Activated CD4-positive, alpha-beta T cell treated with anti-CD3 and anti-CD28 coated beads, Interleukin-2, amount 50 U/mL, for 48 hours (primary cell): ENCODE measurements at regions not wholly inside any gene's neighbourhood (a gene's known extent, or its start where the extent isn't known, plus 50 kb on each side); places are given as distances from the start of the nearest gene placed in this dataset.

ENCODE experiments used
- DNase-seq, 2 experiments: peaks; one replicate each; pipeline ENCODE4 v3.0.0-alpha.2; 2020

DNA sequence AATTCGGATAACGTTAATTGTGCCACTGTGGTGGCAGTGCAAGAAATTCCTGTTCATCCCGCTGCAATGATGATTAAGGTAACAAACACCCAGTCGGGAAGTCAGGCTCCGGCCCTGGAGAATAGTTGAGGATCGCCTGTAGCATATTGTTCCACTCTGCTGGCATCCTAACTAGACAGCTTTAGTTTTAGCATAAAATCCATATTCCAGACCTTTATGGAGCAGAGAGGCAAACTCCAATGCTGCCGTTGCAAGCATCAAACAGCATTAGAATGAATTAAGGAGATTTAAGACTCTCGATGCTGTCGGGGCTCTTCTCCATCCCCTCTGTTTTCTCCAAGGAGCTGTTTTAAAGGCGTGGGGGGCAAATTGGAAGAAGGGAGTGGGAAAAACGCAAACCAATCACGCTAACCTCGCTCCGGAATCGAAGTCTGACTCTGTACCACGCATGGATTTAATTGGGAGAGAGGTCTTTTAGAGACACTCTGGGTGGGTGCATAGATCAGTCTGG is 660.4 kb downstream of the VRK1 start:
- no peak for DNase-seq

DNA sequence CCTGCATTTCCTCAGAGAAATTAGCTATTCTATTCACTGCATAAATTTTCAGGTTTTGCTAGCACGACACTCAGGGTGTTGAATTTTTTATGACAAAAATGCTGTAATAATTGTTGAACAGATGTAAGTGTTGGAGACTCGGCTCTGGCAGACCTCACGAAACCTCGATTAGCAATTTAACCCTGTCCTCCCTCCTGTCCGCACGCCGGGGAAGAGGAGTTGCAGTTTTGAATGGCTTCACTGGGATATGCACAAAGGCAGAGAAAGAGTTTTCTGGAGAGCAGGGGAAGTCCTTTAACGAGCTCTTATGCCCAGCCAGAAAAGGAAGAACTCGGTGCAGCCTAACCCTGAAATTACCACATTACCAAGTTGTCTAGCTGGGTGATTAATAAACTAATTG is 661.1 kb downstream of the VRK1 start:
- no peak for DNase-seq

DNA sequence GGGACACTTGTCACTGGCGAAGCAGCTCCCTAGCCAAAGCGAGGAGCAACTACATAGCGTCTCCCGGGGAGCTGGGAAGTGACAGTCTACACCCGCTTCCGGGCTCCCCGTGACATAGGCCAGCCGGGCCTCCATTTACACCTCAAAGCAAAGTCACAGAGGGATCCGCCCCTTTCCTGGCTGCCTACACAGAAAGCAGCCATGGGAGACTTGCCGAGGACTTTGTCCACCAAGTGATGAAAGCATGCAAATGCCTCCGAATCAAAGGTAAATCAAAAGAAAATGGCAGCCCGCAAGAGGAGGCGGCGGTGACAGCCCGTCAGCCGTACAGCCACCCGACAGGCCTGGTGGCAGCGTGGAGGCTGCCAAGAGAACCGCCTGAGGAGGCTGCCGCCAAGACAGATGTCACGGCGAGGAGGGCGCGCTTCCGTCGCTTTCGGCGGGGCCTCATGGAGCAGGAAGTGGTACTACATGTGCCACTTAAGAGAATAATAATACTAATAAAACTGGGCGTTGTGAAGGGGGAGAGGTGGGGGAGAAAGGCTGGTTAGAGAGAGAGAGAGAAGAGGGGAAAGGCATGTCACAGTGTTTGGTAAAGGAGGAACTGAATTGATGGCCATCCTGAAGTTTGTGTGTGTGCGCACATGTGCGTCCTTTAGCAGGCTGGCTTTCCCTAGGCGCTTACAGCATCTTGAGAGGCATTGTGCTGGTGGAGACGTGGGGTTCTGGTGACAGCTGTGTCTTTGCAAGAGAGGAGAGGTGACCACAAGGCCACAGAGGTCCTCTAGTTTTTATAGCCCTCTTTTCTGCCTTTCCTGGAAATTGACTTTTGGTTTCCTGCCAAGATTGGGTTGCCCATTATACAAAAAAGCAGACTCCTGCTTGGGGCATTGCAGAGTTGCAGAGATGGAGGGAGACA is 661.7 kb downstream of the VRK1 start:
- peak; percentile 82 to 87 for DNase-seq

DNA sequence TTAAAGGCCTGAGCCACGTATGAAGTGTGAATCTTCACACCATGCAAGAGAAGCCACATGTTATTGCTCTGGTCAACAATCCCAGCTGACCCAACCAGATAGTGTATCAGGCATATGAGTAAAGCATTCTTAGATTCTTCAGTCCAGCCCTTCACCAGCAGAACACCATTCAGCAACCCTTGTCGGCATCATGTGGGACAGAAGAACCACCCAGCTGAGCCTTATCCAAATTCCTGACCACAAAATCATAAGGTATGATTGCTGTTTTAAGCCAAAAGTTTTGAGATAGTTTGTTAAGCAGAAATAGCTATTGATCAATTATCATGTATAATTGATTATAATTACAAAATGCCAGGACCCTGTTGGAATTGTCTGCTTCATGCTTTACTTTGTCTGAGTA is 664.9 kb downstream of the VRK1 start:
- DNase-seq = no peak

DNA sequence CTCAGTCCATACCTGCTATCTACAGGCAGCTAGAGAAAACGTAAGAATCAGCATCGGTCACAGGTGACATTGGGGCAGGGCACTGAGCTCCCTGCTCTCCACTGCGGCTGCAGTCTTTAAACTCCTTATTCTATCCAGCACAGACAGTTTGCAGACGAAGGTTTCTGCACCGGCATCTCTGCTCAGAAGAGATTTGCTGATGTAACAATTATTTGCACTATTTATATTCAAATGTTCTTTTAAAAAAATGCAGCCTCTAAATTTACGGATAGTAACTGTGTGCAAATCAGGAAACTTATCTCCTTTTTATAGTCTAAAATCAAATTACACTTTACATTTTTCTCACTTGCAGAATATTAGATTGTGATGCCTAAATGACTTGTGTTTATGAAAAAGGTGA is 671.0 kb downstream of the VRK1 start:
- no peak for DNase-seq

DNA sequence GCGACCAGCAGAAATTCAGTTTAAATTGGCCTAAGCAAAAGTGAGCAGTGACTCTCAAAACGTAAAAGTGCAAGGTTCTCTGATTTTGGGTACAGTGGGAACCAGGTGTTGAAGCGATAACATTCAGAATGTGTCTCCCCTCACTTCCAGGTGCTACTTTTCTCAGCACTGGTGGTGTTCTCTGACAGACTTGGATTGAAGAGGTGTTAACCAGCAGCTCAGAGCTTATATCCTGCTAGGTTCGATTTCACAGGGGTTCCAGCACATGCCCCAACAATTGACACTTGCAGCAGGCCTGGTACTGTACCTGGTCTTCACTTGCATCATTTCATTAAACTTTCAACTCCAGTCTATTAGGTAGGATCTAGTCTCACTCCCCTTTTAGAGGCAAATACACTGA is 680.2 kb downstream of the VRK1 start:
- no peak for DNase-seq

DNA sequence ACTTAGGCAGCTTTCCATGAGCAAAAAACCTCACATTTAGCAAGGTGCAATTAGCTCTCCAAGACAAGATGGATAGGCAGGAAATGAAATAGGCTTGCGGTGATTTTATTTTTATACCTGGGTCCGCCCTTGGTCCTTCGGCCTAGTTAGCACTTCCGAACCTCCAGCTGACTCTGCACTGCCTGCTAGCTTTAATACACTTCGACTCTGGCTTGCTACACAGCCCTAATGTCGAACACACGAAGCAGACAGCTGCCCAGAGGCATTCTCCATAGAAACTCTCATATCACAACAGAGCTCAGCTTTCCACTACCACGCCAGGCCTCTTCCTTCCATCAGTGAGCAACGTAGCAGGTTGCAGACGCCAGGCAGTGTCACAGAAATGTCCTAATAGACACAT is 688.0 kb downstream of the VRK1 start:
- no peak for DNase-seq

DNA sequence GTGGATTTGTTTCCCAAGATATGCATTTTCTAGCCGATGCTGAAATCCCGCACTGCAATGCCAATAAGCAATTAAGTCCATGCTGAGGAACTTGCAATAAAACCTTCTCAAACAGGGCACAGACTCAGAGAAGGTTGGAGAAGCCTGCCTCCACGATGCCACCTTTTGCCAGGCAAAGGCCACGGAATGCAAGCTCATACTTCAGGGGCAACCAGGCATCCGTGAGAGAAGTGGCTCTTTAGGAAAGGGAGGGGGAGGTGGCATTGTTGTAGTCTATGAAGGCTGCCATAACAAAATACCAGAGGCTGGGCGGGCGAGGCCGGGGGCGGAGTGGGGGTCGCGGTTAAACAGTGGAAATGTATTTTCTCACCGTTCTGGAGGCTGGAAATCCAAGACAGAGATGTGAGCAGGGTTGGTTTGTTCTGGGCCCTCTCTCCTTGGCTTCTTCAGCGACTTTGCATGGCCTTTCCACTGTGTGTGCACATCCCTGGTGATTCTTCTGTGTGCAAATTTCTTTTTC is 689.5 kb downstream of the VRK1 start:
- no peak for DNase-seq

DNA sequence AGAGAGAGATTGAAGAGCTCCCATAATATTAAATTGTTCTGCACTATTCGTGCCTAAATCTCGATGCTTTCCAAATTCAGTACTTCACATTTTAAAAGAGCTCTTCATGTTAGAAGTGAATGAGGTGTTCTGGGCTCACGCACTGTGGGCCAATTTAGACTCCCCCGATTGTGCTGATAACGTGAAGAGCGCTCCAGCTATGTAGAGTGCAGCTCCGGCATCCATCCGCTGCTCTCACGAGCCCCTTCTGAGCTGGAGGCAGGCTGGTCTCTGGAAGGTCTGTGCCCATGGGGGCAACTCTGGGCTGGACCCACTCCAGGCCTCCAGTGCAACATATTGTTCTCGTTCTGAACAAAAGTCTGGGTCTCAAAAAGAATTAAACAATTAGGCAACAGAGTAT is 692.6 kb downstream of the VRK1 start:
- no peak for DNase-seq

DNA sequence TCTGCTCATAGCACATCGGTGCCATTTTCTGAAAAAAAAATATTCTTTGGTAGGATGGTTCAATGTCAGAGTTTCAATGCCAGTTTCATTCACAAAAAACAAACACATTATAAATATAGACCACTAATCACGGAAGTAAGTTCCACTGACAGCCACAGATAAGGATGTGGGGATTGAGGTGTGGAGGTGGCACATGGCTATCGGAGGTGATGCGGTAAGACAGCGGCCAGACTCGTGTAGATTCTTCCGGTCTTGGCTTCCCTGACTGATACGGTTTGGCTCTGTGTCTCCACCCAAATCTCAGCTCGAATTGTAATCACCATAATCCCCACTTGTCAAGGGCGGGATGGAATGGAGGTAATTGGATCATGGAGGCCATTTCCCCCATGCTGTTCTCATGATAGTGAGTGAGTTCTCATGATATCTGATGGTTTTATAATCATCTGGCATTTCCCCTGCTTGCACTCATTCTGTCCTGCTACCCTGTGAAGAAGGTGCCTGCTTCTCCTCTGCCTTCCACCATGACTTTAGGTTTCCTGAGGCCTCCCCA is 693.4 kb downstream of the VRK1 start:
- no peak for DNase-seq

DNA sequence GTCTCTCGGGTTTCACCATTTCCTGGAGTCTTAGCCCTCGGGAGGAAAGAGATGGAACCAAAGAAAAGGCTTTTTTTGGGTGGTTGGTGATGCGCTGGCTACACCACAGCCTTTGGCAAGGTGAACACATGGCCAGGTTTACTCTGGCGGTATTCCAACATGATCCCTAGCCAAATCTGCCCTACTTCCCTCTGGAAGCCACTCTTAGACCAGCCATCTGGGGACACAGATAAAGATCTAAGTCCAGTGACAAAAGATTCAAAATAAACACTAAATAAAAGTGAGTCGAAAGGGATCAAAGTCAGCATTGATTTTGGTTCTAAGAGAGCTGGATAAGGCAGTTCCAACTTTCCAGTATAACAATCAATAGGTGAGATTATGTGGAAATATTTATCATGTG is 694.5 kb downstream of the VRK1 start:
- no peak for DNase-seq

DNA sequence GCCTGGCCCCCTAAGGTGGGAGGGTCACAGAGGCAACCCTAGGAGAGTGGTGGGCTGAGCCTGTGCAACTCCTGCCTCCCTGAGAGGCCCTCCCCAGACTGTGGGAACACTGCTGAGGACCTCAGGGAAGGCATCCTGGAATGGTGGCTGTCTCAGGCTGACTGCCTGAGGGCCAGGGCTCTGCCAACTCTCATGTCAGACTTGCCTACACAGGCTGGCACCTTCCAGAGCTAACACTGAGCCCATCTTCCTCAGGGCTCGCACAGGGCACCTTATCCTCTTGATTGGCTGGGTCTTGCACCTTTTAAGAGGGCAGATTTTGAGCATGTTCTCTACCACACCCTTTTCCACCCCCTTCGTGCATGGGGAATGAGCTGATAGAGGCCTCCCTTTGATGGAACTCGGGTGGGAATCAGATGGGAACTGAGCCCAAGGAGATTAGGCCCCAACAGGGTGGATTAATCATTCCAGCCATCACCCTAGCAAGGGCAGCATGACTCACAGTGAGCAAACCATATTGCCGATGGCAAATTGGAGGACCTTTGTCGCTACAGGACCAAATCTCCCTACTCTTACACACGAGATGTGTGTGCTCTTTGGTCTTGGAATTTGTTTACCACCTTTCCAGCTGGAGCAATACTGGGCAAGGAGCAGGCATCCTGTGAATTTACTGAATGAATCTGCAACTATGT is 702.8 kb downstream of the VRK1 start:
- no peak for DNase-seq

DNA sequence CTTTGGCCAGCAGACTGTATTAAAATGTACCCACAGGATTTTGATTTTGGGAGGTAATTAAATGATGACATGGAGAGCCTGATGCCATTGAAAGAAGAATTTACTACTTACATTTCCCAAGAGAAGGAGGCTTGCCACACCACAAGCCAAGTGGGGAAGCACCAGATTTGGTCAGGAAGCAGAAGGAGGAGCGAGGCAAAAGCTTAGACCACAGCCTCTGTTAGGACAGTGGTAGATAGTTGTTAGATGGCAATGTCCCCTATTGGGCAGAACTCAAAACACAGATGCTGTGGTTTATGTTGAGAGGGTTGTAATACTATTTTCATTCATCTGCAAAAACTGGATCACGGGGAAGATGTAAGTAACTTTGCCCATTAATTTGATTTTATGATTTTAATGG is 709.4 kb downstream of the VRK1 start:
- no peak for DNase-seq

DNA sequence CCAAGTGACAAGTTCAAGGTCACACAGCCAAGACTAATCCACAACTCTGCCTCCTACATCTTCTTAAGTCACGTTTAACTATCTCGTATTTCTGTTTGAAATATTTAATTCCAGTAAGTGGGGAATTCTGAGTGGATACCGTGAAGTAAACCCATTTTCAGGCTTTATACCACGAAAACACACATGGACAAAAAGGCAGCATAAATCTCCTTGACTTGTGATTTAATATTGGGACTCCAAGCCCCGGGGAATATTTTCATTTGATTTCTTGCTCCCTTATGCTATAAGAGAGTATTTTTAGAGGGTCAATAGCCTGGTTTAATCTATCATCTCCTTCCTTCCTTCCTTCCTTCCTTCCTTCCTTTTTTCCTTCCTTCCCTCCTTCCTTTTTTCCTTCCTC is 716.7 kb downstream of the VRK1 start:
- DNase-seq = no peak

DNA sequence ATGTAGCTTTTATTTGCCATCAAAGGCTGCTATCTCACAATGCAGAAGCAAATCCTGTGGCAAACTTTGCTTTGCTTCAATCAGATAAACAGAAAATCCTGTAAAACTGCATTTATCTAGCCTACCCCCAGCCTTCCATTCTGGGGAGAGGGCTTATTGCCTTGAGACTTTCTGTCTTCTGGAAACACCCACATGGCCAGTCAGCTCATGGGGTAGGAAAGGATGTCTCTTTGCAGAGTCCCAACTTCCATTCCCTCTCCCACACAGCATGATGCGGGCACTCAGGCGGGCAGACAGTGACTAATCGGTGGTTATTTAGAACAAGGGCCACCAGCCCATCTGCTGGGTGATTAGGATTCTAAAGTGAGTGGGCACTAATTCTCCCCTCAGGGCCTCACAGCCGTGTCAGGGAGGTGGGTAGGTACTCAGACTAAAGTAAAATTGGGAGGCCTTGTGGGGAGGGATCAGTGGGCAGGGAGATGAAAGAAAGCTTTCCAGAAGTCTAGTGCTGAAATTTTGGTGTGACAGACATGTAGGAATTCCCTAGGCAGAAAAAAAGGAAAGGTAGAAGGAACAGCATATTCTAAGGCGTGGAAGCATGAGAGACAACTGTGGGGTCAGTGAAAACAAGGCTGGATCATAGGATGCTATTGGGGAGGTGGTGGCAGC is 720.5 kb downstream of the VRK1 start:
- DNase-seq = no peak

DNA sequence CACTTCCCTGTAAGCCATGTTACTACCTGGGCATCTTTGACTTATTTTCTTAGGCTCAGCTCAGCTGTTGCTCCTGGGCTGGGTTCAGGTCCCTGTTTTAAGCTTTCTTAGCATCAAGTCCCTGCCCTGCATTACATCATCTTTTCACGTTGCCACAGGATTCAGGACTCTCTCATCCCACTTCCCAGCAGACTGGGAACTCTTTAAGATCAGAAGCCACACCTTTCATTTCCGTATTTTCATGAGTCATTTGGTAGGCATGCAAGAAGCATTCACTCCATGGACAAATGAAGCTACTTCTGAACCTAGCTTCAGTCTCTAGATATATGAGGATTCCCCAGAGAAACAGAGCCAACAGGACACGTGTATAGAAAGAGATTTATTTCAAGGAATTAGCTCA is 726.8 kb downstream of the VRK1 start:
- no peak for DNase-seq

DNA sequence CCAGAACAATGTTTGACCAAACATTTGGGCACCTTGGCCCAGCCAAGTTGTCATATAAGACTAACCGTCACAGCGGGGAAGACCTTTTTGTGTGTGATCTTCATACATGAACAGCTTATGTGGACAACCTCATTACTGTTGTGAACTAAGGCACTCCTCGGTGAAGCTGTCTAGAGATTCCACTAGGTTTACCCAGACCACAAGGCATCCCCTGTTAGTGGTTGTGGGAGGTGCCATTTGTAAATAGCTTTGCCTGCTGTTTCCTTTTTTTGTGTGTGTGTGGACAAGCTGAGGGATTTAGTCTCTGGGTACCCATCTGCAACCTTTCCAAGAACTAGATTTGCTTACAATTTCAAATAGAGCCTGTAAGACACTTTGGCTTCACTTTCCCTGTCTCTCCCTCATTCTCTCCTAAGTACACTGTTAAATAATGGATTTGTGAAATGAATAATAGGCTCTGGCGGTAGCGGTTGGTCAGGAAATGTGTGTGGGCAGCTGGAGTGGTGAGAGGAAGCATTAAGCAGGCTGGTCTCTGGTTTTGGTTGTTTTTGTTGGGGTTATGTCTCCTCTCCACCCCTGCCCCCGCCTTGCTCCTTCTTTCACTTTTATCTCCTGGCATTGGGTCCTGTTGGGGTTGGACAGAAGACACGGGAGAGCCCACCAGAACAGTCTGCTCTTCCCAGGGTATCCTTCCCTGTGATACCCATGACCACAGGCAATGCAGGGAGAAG is 727.6 kb downstream of the VRK1 start:
- DNase-seq = no peak

DNA sequence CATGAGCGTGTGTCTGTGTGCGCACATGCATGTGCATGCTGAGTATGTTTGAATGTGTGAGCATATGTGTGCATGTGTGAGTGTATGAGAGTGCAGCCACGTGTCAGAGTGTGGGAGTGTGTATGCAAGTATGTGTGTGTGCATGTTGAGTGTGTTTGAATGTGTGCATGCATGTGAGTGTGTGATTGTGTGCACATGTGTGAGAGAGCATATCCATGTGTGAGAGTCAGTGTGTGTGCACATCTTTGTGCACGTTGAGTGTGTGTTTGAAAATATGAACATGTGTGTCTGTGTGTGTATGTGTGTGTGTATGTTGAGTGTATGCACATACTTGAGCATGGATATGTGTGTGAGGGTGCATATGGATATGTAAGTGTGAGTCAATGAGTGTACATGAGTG is 730.8 kb downstream of the VRK1 start:
- no peak for DNase-seq

DNA sequence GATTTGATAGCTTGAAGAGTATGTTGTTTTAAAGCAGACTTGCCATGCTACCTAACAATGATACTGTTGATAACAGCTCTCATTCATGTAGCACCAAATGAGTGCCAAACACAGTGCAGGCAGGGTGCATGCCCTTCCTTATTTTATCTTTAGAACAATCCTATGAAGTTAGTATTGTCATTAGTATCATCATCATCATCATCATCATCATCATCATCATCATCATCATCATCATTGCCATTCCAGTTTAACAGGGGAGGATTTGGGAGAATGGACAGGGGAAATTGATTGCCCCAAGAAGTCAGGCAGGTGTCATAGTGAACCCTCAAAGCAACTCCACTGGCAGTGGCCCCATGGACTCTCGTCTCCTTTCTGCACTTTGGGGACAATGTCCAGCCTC is 734.9 kb downstream of the VRK1 start:
- no peak for DNase-seq

DNA sequence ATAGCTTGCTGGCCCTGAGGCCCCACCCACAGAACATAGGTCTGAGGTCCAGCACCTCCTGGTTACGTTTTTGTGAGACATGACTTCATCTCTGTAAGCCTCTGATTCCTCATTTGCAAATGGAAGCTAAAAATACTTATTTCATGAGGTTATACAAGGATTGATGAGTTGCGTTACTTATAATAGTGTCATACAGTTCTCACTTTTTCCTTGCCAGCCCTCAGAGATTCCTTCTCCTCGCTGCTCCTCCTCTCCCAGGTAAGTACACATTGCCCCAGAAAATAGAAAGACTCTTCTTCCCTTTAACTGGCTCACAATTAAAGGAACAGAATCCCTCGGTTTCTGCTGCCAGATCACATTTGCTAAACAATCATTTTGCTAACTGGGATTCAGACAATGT is 739.2 kb downstream of the VRK1 start:
- DNase-seq = no peak

DNA sequence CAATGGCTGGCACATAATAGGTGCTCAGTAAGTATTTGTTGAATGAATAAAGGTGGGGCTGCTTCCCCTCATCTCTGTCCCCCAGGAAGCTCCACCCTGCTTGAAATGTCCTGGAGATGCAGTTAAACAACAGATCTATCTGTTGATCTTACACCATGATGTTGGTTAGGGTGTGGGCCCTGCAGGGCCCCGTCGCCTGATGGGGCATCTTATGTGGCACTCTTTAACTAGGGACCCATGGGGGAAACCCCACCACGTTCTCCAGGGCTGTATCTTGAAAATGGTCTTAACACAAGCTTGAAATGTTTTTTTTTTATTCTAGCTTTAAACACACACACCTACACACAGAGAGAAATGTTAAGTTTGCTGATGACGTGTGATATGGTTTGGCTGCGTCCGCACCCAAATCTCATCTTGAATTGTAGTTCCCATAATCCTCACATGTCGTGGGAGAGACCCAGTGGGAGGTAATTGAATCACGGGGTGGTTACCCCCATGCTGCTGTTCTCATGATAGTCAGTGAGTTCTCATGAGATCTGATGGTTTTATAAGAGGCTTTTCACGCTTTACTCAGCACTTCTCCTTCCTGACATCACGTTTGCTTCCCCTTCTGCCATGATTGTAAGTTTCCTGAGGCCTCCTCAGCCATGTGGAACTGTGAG is 741.7 kb downstream of the VRK1 start:
- DNase-seq = no peak

DNA sequence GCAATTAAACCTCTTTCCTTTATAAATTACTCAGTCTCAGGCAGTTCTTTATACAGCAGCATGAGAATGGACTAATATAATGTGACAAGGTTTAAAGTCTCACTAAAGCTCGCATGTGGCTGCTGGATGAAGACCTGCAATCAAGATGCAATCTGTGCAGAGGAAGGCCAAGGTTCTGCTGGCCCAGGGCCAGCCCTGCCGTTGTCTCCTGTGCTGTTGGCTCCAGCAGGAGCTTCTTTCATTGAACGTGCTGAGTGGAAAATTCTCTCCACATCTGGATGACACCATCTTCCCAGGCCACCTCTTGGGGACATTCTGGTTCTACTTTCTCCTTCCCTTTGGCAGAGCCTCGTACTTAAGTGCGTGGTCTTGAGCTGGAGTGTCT is 742.2 kb downstream of the VRK1 start:
- DNase-seq = no peak
